SK-N-SH treated with all-trans-retinoic acid at 6 μM for 48 hours (cell line): ENCODE measurements at regions not wholly inside any gene's neighbourhood (a gene's known extent, or its start where the extent isn't known, plus 50 kb on each side); places are given as distances from the start of the nearest gene placed in this dataset.

Experiments used
- ATAC-seq: fragments of 200-7000 bp; cut with Tn5 transposase; 3 replicates; pipeline ENCODE4 v1.9.1; 2020; ENCODE audit warnings: mild to moderate bottlenecking, moderate library complexity
- ARNTL ChIP-seq: fragments of 450-650 bp; formaldehyde crosslinking; IDR thresholded peaks from 2 replicates; pipeline ENCODE4 v1.5.0; 2020; ENCODE audit warnings: low read depth, mild to moderate bottlenecking, moderate library complexity, borderline replicate concordance
- BACH2 ChIP-seq: fragments of 250-450 bp; sonication (Bioruptor Pico); IDR thresholded peaks from 2 replicates; pipeline ENCODE4 v1.9.0; 2021; ENCODE audit warnings: mild to moderate bottlenecking, borderline replicate concordance
- CREB5 ChIP-seq: fragments of 250-450 bp; sonication (Bioruptor Pico); IDR thresholded peaks from 2 replicates; pipeline ENCODE4 v1.5.1; 2020; ENCODE audit warnings: low read depth, mild to moderate bottlenecking, moderate library complexity
- CSDC2 ChIP-seq: fragments of 250-450 bp; sonication (Bioruptor Pico); IDR thresholded peaks from 2 replicates; pipeline ENCODE4 v1.5.0; 2020; ENCODE audit warnings: mild to moderate bottlenecking, moderate library complexity
- CSRNP3 ChIP-seq: fragments of 250-450 bp; sonication (Bioruptor Pico); IDR thresholded peaks from 2 replicates; pipeline ENCODE4 v1.5.1; 2021; ENCODE audit warnings: mild to moderate bottlenecking, moderate library complexity
- ESRRG ChIP-seq: fragments of 250-450 bp; sonication (Bioruptor Pico); IDR thresholded peaks from 2 replicates; pipeline ENCODE4 v1.6.1; 2021; ENCODE audit warnings: mild to moderate bottlenecking
- GLIS3 ChIP-seq: fragments of 250-450 bp; sonication (Bioruptor Pico); IDR thresholded peaks from 2 replicates; pipeline ENCODE4 v1.5.0; 2020; ENCODE audit warnings: mild to moderate bottlenecking, moderate library complexity
- ISL1 ChIP-seq: fragments of 250-450 bp; sonication (Bioruptor Pico); IDR thresholded peaks from 2 replicates; pipeline ENCODE4 v2.1.2; 2022; ENCODE audit warnings: mild to moderate bottlenecking, moderate library complexity
- OSR1 ChIP-seq: fragments of 250-450 bp; sonication (Bioruptor Pico); IDR thresholded peaks from 2 replicates; pipeline ENCODE4 v1.8.0; 2022; ENCODE audit warnings: moderate library complexity, mild to moderate bottlenecking, inconsistent platforms
- PATZ1 ChIP-seq: fragments of 250-450 bp; sonication (Bioruptor Pico); IDR thresholded peaks from 2 replicates; pipeline ENCODE4 v1.8.0; 2020; ENCODE audit warnings: mild to moderate bottlenecking, moderate library complexity, borderline replicate concordance
- POU6F1 ChIP-seq: fragments of 250-450 bp; sonication (Bioruptor Pico); IDR thresholded peaks from 2 replicates; pipeline ENCODE4 v1.8.0; 2021; ENCODE audit warnings: low read depth, mild to moderate bottlenecking, moderate library complexity, borderline replicate concordance
- RARB ChIP-seq: fragments of 250-450 bp; sonication (Bioruptor Pico); IDR thresholded peaks from 2 replicates; pipeline ENCODE4 v1.8.0; 2021; ENCODE audit warnings: mild to moderate bottlenecking, moderate library complexity
- SNAI2 ChIP-seq: fragments of 250-450 bp; sonication (Bioruptor Pico); IDR thresholded peaks from 2 replicates; pipeline ENCODE4 v1.5.0; 2020; ENCODE audit warnings: mild to moderate bottlenecking, moderate library complexity
- TCF4 ChIP-seq: fragments of 250-450 bp; sonication (Bioruptor Pico); IDR thresholded peaks from 2 replicates; pipeline ENCODE4 v1.8.0; 2021; ENCODE audit warnings: mild to moderate bottlenecking, moderate library complexity, borderline replicate concordance
- TOX ChIP-seq: fragments of 250-450 bp; sonication (Bioruptor Pico); IDR thresholded peaks from 2 replicates; pipeline ENCODE4 v1.8.0; 2021; ENCODE audit warnings: mild to moderate bottlenecking, moderate library complexity, borderline replicate concordance
- TSHZ2 ChIP-seq: fragments of 250-450 bp; sonication (Bioruptor Pico); IDR thresholded peaks from 2 replicates; pipeline ENCODE4 v1.5.0; 2020; ENCODE audit warnings: mild to moderate bottlenecking, moderate library complexity
- ZC3H10 ChIP-seq: fragments of 250-450 bp; sonication (Bioruptor Pico); IDR thresholded peaks from 2 replicates; pipeline ENCODE4 v1.5.1; 2021; ENCODE audit warnings: mild to moderate bottlenecking, moderate library complexity
- ZFP3 ChIP-seq: fragments of 250-450 bp; sonication (Bioruptor Pico); IDR thresholded peaks from 2 replicates; pipeline ENCODE4 v1.5.0; 2020; ENCODE audit warnings: mild to moderate bottlenecking, moderate library complexity
- ZFP30 ChIP-seq: fragments of 450-650 bp; formaldehyde crosslinking; IDR thresholded peaks from 2 replicates; pipeline ENCODE4 v1.5.0; 2022; ENCODE audit warnings: mild to moderate bottlenecking, moderate library complexity
- ZNF565 ChIP-seq: fragments of 450-650 bp; formaldehyde crosslinking; conservative IDR thresholded peaks from 2 replicates; pipeline ENCODE4 v1.5.0; 2020; ENCODE audit warnings: low read depth, mild to moderate bottlenecking, moderate library complexity
- ZNF70 ChIP-seq: fragments of 450-650 bp; formaldehyde crosslinking; IDR thresholded peaks from 2 replicates; pipeline ENCODE4 v1.5.0; 2020; ENCODE audit warnings: mild to moderate bottlenecking, moderate library complexity

- no peak for ATAC-seq
- TF ChIP-seq SNAI2 (CRISPR knock-in tag) (no peak), ZC3H10 (CRISPR knock-in tag) (no peak), OSR1 (CRISPR knock-in tag) (no peak), ZFP30 (CRISPR knock-in tag) (no peak), CREB5 (CRISPR knock-in tag) (no peak), ZNF565 (no peak), ESRRG (CRISPR knock-in tag) (no peak), ISL1 (CRISPR knock-in tag) (no peak), CSRNP3 (no peak), BACH2 (CRISPR knock-in tag) (no peak), TCF4 (CRISPR knock-in tag) (no peak), TSHZ2 (CRISPR knock-in tag) (no peak), ZNF70 (CRISPR knock-in tag) (no peak), PATZ1 (CRISPR knock-in tag) (no peak)
Measured at GRCh38 chr17:13690806-13691205, 89.1 kb upstream of the HS3ST3A1 start.

- no peak for ATAC-seq
- no peak for TF ChIP-seq ZC3H10 (CRISPR knock-in tag)
Measured at GRCh38 chr17:13694934-13695333, 93.2 kb upstream of the HS3ST3A1 start.

- no peak for TF ChIP-seq TCF4 (CRISPR knock-in tag)
- no peak for TF ChIP-seq CSRNP3
- TF ChIP-seq TSHZ2 (CRISPR knock-in tag): no peak
- no peak for TF ChIP-seq TOX (CRISPR knock-in tag)
- TF ChIP-seq ISL1 (CRISPR knock-in tag): no peak
- no peak for TF ChIP-seq ZFP3 (CRISPR knock-in tag)
- no peak for TF ChIP-seq ESRRG (CRISPR knock-in tag)
- no peak for TF ChIP-seq ZNF70 (CRISPR knock-in tag)
- no peak for TF ChIP-seq CSDC2
- no peak for TF ChIP-seq BACH2 (CRISPR knock-in tag)
- no peak for TF ChIP-seq ZFP30 (CRISPR knock-in tag)
- TF ChIP-seq RARB: no peak
- no peak for TF ChIP-seq POU6F1 (CRISPR knock-in tag)
- TF ChIP-seq ARNTL (CRISPR knock-in tag): no peak
- TF ChIP-seq OSR1 (CRISPR knock-in tag): no peak
- TF ChIP-seq GLIS3 (CRISPR knock-in tag): no peak
- no peak for TF ChIP-seq ZNF565
- TF ChIP-seq SNAI2 (CRISPR knock-in tag): no peak
- TF ChIP-seq ZC3H10 (CRISPR knock-in tag): no peak
- no peak for TF ChIP-seq PATZ1 (CRISPR knock-in tag)
- no peak for ATAC-seq
Measured at GRCh38 chr17:13698832-13699231, 97.1 kb upstream of the HS3ST3A1 start.
